ENCODE measurements at regions not wholly inside any gene's neighbourhood (a gene's known extent, or its start where the extent isn't known, plus 50 kb on each side); places are given as distances from the start of the nearest gene placed in this dataset.

GRCh38 chr3:194032828-194033435 lies 103.0 kb upstream of the HES1 start:
- TF ChIP-seq POLR2AphosphoS5 (IDR thresholded peaks at IDR 0.05; ENCODE audit: low read depth, low read length) (no peak), SPI1 (IDR thresholded peaks at IDR 0.05; ENCODE audit: low read depth, low read length) (no peak), POLR2A (IDR thresholded peaks at IDR 0.05; ENCODE audit: low read depth, low read length) (no peak)
